CD4-positive, alpha-beta T cell treated with Interferon alpha-2 for 1 hour (primary cell): ENCODE measurements at regions not wholly inside any gene's neighbourhood (a gene's known extent, or its start where the extent isn't known, plus 50 kb on each side); places are given as distances from the start of the nearest gene placed in this dataset.
A peak's percentile ranks its signal among the peaks of the same experiment; 100 is the strongest.
"Not testable (repeated sequence)": the region's sequence is repeated elsewhere in the genome, so short reads cannot be mapped to it uniquely, and the experiment has no call there.

Experiments
- DNase-seq, 2 donors: peaks; one replicate each; pipeline ENCODE4 v3.0.0-alpha.2; 2020 to 2022

GRCh38 chrY:12459965-12460364 is 241.1 kb upstream of the USP9Y start:
- no peak for DNase-seq

- no peak for DNase-seq
These were observed 236.9 kb upstream of the USP9Y start for GRCh38 chrY:12464155-12464554.

- DNase-seq: no peak
These were observed 235.3 kb upstream of the USP9Y start for GRCh38 chrY:12465706-12466105.

- no peak for DNase-seq
These were observed 231.9 kb upstream of the USP9Y start for GRCh38 chrY:12469081-12469480.

- no peak for DNase-seq
These were observed 226.6 kb upstream of the USP9Y start for GRCh38 chrY:12474472-12474871.

- peak in 1 of 2 donors; percentile 51 for DNase-seq
These were observed 221.6 kb upstream of the USP9Y start for GRCh38 chrY:12479382-12479781.

GRCh38 chrY:12483394-12483793 is 217.6 kb upstream of the USP9Y start:
- DNase-seq: no peak

- DNase-seq: peak in 1 of 2 donors; percentile 12
These were observed 210.3 kb upstream of the USP9Y start for GRCh38 chrY:12490558-12491209.

GRCh38 chrY:12492218-12492617 is 208.8 kb upstream of the USP9Y start:
- DNase-seq: no peak

- DNase-seq: no peak
These were observed 205.0 kb upstream of the USP9Y start for GRCh38 chrY:12496007-12496406.

GRCh38 chrY:12500096-12500495 is 200.9 kb upstream of the USP9Y start:
- no peak for DNase-seq

- DNase-seq: not testable (repeated sequence)
These were observed 197.0 kb upstream of the USP9Y start for GRCh38 chrY:12504028-12504427.

GRCh38 chrY:12517338-12517737 is 183.7 kb upstream of the USP9Y start:
- no peak for DNase-seq

GRCh38 chrY:12525206-12525605 is 175.8 kb upstream of the USP9Y start:
- DNase-seq: no peak

- no peak for DNase-seq
These were observed 174.5 kb upstream of the USP9Y start for GRCh38 chrY:12526362-12527063.

- no peak for DNase-seq
These were observed 163.7 kb upstream of the USP9Y start for GRCh38 chrY:12537226-12537854.

GRCh38 chrY:12546746-12547420 is 154.1 kb upstream of the USP9Y start:
- no peak for DNase-seq

- no peak for DNase-seq
These were observed 148.4 kb upstream of the USP9Y start for GRCh38 chrY:12552471-12553283.

GRCh38 chrY:12553909-12554308 is 147.1 kb upstream of the USP9Y start:
- no peak for DNase-seq

GRCh38 chrY:12555005-12555404 is 146.0 kb upstream of the USP9Y start:
- DNase-seq: no peak

GRCh38 chrY:12559007-12559406 is 142.0 kb upstream of the USP9Y start:
- no peak for DNase-seq

- DNase-seq: no peak
These were observed 124.8 kb upstream of the USP9Y start for GRCh38 chrY:12576278-12576677.
